DMS153 treated with DMSO at 0.1 percent for 48 hours (cell line): ENCODE measurements at regions not wholly inside any gene's neighbourhood (a gene's known extent, or its start where the extent isn't known, plus 50 kb on each side); places are given as distances from the start of the nearest gene placed in this dataset.

Source experiments
- DNase-seq: peaks from one replicate; lab custom pipeline; 2025; ENCODE audit not compliant: unreplicated experiment; lab: John Stamatoyannopoulos, UW

- no peak for DNase-seq
Observed at GRCh38 chr4:175514174-175514573, 297.9 kb downstream of the GPM6A start.

- DNase-seq, result no peak
Observed at GRCh38 chr4:175530655-175531054, 281.4 kb downstream of the GPM6A start.

DNA sequence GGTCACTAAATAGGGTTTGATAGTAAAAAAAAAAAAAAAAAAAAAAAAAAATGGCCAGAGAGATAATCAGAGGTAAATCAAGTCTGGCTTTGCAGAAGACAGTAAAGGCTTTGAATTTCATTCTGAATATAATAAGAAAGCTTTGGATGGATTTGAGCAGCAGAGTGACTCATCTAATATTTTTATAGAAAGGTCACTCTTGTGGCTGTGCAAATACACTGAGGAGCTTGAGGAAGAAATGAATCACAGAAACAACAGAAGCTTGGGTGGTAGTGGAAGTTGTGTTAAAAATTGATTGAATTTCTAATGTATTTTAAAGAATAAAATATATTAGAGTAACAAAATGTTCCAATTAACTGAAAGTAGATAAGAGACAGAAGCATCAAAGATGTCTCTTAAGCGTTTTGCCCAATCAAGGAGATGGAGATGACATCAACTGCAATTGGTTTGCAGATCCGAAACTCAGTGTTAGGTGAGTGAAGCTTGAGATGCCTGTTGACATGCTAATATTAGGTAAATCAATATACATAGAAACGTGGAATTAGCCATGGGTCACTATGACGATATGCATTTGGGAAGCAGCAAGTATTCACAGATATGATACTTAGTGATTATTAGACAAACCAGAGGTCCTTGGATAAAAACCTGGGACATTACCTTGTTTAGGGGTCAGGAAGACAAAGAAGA, 280.5 kb downstream of the GPM6A start:
- no peak for DNase-seq

- peak; percentile 49 for DNase-seq
Observed at GRCh38 chr4:175536852-175537453, 275.1 kb downstream of the GPM6A start.

GRCh38 chr4:175539498-175539897, 272.6 kb downstream of the GPM6A start:
- DNase-seq, result no peak

DNA sequence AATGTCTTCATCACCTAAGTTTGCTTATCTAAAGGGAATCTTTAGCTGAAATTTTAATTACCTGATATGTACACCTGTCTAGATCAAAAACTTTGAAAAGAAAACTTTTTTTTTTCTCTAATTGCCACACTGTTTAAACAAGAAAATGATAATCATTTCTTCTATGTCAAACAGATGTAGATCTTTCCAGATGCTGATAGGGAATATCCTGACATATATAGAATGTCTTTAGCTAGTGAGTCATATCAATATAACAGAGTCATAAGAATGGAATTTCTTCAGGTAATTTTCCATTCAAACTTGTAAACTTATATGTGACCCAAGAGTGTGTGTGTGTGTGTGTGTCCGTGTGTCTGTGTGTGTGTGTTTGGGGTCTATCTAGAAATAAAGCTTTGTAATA, 271.9 kb downstream of the GPM6A start:
- DNase-seq, result no peak

- DNase-seq, result no peak
Observed at GRCh38 chr4:175540732-175541131, 271.3 kb downstream of the GPM6A start.

GRCh38 chr4:175542786-175543185, 269.3 kb downstream of the GPM6A start:
- DNase-seq, result peak; percentile 42

GRCh38 chr4:175559126-175559525, 252.9 kb downstream of the GPM6A start:
- DNase-seq, result no peak

- no peak for DNase-seq
Observed at GRCh38 chr4:175559526-175559925, 252.5 kb downstream of the GPM6A start.

DNA sequence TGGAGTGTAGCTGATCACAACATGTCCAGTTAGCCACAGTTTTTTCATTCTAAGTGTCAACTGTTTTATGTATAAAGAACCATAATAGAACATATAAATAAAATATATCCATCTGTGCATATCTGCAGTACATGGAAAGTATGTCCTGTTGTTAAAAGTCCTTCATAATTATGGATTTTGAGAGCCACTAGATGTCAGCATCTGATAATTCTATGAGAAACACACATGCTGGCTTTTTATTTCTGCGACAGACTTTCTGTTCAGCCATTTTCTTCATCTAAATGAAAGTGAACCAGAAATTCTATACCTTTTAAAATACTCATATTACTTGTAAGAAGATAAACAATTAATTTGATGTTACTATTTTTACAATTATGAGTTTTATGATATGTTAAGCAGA, 251.5 kb downstream of the GPM6A start:
- DNase-seq, result peak; percentile 32

GRCh38 chr4:175561696-175562095, 250.4 kb downstream of the GPM6A start:
- no peak for DNase-seq

- no peak for DNase-seq
Observed at GRCh38 chr4:175562111-175562510, 250.0 kb downstream of the GPM6A start.

GRCh38 chr4:175562542-175562941, 249.5 kb downstream of the GPM6A start:
- no peak for DNase-seq
